ENCODE measurements at regions not wholly inside any gene's neighbourhood (a gene's known extent, or its start where the extent isn't known, plus 50 kb on each side); places are given as distances from the start of the nearest gene placed in this dataset.

DNA sequence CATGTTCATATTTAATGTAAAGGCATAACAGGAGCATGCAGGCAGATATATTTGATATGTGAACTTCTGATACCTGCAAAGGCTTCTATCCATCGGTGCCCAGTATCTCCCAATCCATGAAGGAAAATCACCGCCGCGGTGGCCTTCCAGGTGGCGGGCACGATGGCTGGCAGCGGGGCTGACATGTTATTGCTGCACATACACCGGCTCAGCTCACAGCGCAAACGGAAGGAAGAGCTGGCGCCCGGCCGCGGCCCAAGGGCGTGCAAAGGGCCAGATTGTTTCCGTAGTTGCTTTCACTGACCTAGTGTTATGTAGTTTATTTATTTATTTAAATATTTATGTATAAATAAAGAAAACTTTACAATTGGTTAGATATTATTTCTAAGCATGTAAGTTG, 322.7 kb upstream of the PITX2 start:
- Histone ChIP-seq H3K9me2 (ENCODE audit: insufficient read depth, low read length) (no peaks in the 10 kb centered on the region), H3K27me3 (ENCODE audit: insufficient read depth, low read depth, low read length) (no peaks in the 10 kb centered on the region), H3K79me2 (replicated peaks; ENCODE audit: insufficient read depth, low read length) (no peaks in the 10 kb centered on the region), H3K4me3 (ENCODE audit: low read length) (no peak overlapping the region), H2AFZ (ENCODE audit: low read depth, low read length) (no peak overlapping the region), H3K9me3 (ENCODE audit: low read length) (no peaks in the 10 kb centered on the region), H3K27ac (ENCODE audit: low read length) (no peak overlapping the region), H3K9ac (ENCODE audit: low read length) (no peak overlapping the region), H4K20me1 (ENCODE audit: insufficient read depth) (no peaks in the 10 kb centered on the region), H3F3A (ENCODE audit: insufficient read depth, low read length, poor library complexity, severe bottlenecking) (no peaks in the 10 kb centered on the region), H3K4me2 (ENCODE audit: low read length) (no peak overlapping the region), H3K36me3 (ENCODE audit: insufficient read depth, low read length) (no peaks in the 10 kb centered on the region)
- TF ChIP-seq SMC3 (conservative IDR thresholded peaks at IDR 0.05; ENCODE audit: poor library complexity) (no peak), EP300 (conservative IDR thresholded peaks at IDR 0.05; ENCODE audit: poor library complexity, severe bottlenecking) (no peak), RAD21 (conservative IDR thresholded peaks at IDR 0.05) (no peak), POLR2AphosphoS5 (IDR thresholded peaks at IDR 0.05) (no peak)
- TF ChIP-seq, protein P1, sequence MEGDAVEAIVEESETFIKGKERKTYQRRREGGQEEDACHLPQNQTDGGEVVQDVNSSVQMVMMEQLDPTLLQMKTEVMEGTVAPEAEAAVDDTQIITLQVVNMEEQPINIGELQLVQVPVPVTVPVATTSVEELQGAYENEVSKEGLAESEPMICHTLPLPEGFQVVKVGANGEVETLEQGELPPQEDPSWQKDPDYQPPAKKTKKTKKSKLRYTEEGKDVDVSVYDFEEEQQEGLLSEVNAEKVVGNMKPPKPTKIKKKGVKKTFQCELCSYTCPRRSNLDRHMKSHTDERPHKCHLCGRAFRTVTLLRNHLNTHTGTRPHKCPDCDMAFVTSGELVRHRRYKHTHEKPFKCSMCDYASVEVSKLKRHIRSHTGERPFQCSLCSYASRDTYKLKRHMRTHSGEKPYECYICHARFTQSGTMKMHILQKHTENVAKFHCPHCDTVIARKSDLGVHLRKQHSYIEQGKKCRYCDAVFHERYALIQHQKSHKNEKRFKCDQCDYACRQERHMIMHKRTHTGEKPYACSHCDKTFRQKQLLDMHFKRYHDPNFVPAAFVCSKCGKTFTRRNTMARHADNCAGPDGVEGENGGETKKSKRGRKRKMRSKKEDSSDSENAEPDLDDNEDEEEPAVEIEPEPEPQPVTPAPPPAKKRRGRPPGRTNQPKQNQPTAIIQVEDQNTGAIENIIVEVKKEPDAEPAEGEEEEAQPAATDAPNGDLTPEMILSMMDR (IDR thresholded peaks at IDR 0.05; ENCODE audit: poor library complexity, severe bottlenecking): no peak

DNA sequence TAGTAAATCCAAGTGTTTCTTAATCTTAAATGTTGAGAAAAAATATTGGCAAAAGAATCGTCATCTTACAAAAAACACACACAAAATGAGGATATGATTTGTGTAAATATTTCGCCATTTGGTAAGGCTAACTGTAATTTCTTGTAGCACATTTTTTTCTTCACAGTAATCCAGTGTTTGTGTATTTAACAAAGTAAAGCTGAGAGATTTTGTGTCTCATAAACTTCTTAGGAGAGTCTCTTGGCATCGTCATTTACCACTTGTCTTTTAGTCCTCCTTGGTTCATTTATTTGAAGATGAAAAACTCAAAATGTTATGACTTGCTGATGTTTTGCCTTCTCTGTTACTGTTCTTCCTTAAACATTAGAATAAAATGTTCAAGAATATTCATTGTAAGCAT, 326.7 kb upstream of the PITX2 start:
- Histone ChIP-seq H3K36me3 (ENCODE audit: insufficient read depth, low read length) (no peaks in the 10 kb centered on the region), H3K27me3 (ENCODE audit: insufficient read depth, low read depth, low read length) (no peaks in the 10 kb centered on the region), H3K9me2 (ENCODE audit: insufficient read depth, low read length) (no peaks in the 10 kb centered on the region), H3K4me2 (ENCODE audit: low read length) (no peak overlapping the region), H3K9me3 (ENCODE audit: low read length) (no peaks in the 10 kb centered on the region), H4K20me1 (ENCODE audit: insufficient read depth) (no peaks in the 10 kb centered on the region), H2AFZ (ENCODE audit: low read depth, low read length) (no peak overlapping the region), H3K9ac (ENCODE audit: low read length) (no peak overlapping the region), H3K27ac (ENCODE audit: low read length) (no peak overlapping the region), H3K4me3 (ENCODE audit: low read length) (no peak overlapping the region), H3K79me2 (replicated peaks; ENCODE audit: insufficient read depth, low read length) (no peaks in the 10 kb centered on the region), H3F3A (ENCODE audit: insufficient read depth, low read length, poor library complexity, severe bottlenecking) (no peaks in the 10 kb centered on the region)
- TF ChIP-seq, protein P2, sequence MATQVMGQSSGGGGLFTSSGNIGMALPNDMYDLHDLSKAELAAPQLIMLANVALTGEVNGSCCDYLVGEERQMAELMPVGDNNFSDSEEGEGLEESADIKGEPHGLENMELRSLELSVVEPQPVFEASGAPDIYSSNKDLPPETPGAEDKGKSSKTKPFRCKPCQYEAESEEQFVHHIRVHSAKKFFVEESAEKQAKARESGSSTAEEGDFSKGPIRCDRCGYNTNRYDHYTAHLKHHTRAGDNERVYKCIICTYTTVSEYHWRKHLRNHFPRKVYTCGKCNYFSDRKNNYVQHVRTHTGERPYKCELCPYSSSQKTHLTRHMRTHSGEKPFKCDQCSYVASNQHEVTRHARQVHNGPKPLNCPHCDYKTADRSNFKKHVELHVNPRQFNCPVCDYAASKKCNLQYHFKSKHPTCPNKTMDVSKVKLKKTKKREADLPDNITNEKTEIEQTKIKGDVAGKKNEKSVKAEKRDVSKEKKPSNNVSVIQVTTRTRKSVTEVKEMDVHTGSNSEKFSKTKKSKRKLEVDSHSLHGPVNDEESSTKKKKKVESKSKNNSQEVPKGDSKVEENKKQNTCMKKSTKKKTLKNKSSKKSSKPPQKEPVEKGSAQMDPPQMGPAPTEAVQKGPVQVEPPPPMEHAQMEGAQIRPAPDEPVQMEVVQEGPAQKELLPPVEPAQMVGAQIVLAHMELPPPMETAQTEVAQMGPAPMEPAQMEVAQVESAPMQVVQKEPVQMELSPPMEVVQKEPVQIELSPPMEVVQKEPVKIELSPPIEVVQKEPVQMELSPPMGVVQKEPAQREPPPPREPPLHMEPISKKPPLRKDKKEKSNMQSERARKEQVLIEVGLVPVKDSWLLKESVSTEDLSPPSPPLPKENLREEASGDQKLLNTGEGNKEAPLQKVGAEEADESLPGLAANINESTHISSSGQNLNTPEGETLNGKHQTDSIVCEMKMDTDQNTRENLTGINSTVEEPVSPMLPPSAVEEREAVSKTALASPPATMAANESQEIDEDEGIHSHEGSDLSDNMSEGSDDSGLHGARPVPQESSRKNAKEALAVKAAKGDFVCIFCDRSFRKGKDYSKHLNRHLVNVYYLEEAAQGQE (IDR thresholded peaks at IDR 0.05; ENCODE audit: borderline replicate concordance): no peak
- no peak for TF ChIP-seq RAD21 (conservative IDR thresholded peaks at IDR 0.05)
- no peak for TF ChIP-seq EP300 (conservative IDR thresholded peaks at IDR 0.05; ENCODE audit: poor library complexity, severe bottlenecking)
- no peak for TF ChIP-seq TAF1 (IDR thresholded peaks at IDR 0.05; ENCODE audit: low read depth)
- no peak for TF ChIP-seq POLR2AphosphoS5 (IDR thresholded peaks at IDR 0.05)
- no peak for TF ChIP-seq MXI1 (conservative IDR thresholded peaks at IDR 0.05; ENCODE audit: poor library complexity, severe bottlenecking)
- TF ChIP-seq, protein P1 (IDR thresholded peaks at IDR 0.05; ENCODE audit: poor library complexity, severe bottlenecking): no peak
- TF ChIP-seq EZH2 (IDR thresholded peaks at IDR 0.05; ENCODE audit: borderline replicate concordance, insufficient read depth, low read length, poor library complexity, severe bottlenecking): no peak
- TF ChIP-seq SMC3 (conservative IDR thresholded peaks at IDR 0.05; ENCODE audit: poor library complexity): no peak
